ENCODE measurements at regions not wholly inside any gene's neighbourhood (a gene's known extent, or its start where the extent isn't known, plus 50 kb on each side); places are given as distances from the start of the nearest gene placed in this dataset.
A peak's percentile ranks its signal among the peaks of the same experiment; 100 is the strongest.

- no peak overlapping the region for H2AFZ ChIP-seq (ENCODE audit: low read length)
- H2AK5ac ChIP-seq (ENCODE audit: insufficient read length, low read length), result no peak overlapping the region
- no peaks in the 10 kb centered on the region for H3K9me3 ChIP-seq (ENCODE audit: control insufficient read depth, low read depth, low read length)
- H3K4ac ChIP-seq (ENCODE audit: low read depth, low read length), result no peak overlapping the region
- H3T11ph ChIP-seq (ENCODE audit: low read length), result no peak overlapping the region
- H3K27ac Mint-ChIP-seq, result 0 out of 7 replicates have a peak overlapping the region, but pooled peaks of 1 of the 3 experiments have one; percentile 37
- H3K14ac ChIP-seq (ENCODE audit: insufficient read depth, low read length), result no peak overlapping the region
- H3K79me2 ChIP-seq (ENCODE audit: insufficient read depth, low read length), result no peaks in the 10 kb centered on the region
- no peaks in the 10 kb centered on the region for H3K23me2 ChIP-seq (ENCODE audit: insufficient read length, low read depth, low read length, poor library complexity, severe bottlenecking)
- H3K18ac ChIP-seq (ENCODE audit: insufficient read length, low read depth, low read length), result no peak overlapping the region
- H3K27ac ChIP-seq (ENCODE audit: insufficient read length, low read depth, low read length), result no peak overlapping the region
- no peaks in the 10 kb centered on the region for H3K4me1 Mint-ChIP-seq
- no peak overlapping the region for H2BK12ac ChIP-seq (ENCODE audit: insufficient read length, low read depth, low read length)
- H3K9me3 Mint-ChIP-seq, result no peaks in the 10 kb centered on the region
- H4K5ac ChIP-seq (ENCODE audit: insufficient read length, low read depth, low read length), result no peak overlapping the region
- no peaks in the 10 kb centered on the region for H4K20me1 ChIP-seq (ENCODE audit: control insufficient read depth, insufficient read depth, insufficient read length)
- H2BK120ac ChIP-seq (ENCODE audit: low read depth, low read length, poor library complexity, severe bottlenecking), result no peak overlapping the region
- DNase-seq, result no peak
- no peak overlapping the region for H3K4me3 Mint-ChIP-seq
- H2BK15ac ChIP-seq (ENCODE audit: low read depth, low read length), result no peak overlapping the region
- H3K27me3 Mint-ChIP-seq (ENCODE audit: low read depth), result no peaks in the 10 kb centered on the region
- no peak overlapping the region for H4K8ac ChIP-seq (replicated peaks; ENCODE audit: insufficient read length, low read depth, low read length)
- H3K4me2 ChIP-seq (ENCODE audit: insufficient read depth, insufficient read length, low read length), result no peak overlapping the region
- H2BK20ac ChIP-seq (ENCODE audit: low read depth, low read length, poor library complexity, severe bottlenecking), result no peak overlapping the region
- no peak overlapping the region for H4K91ac ChIP-seq (ENCODE audit: insufficient read length, low read depth, low read length)
- H3K27me3 ChIP-seq (ENCODE audit: insufficient read depth, low read length), result no peaks in the 10 kb centered on the region
- no CpG with 5 or more reads among the region's 5 CpGs for WGBS (ENCODE audit: extremely low coverage, insufficient read length, low lambda C conversion rate)
- no peaks in the 10 kb centered on the region; a peak in 1 of 7 replicates for H3K36me3 Mint-ChIP-seq (ENCODE audit: insufficient read depth in 1 of 3, low read depth in 3 of 3)
- no peak overlapping the region for H3K9ac ChIP-seq (ENCODE audit: extremely low read depth, insufficient read length, low read length)
- no peak overlapping the region for H3K23ac ChIP-seq (ENCODE audit: insufficient read length, low read depth, low read length)
- H2BK5ac ChIP-seq (ENCODE audit: insufficient read length, low read length), result no peak overlapping the region
- no peaks in the 10 kb centered on the region for H3K4me1 ChIP-seq (ENCODE audit: insufficient read depth, low read length)
- no peaks in the 10 kb centered on the region for H3K79me1 ChIP-seq (ENCODE audit: insufficient read depth, low read depth, low read length, poor library complexity, severe bottlenecking)
- H3K56ac ChIP-seq (ENCODE audit: insufficient read length, low read depth, low read length), result no peak overlapping the region
- TF ChIP-seq, protein P1, sequence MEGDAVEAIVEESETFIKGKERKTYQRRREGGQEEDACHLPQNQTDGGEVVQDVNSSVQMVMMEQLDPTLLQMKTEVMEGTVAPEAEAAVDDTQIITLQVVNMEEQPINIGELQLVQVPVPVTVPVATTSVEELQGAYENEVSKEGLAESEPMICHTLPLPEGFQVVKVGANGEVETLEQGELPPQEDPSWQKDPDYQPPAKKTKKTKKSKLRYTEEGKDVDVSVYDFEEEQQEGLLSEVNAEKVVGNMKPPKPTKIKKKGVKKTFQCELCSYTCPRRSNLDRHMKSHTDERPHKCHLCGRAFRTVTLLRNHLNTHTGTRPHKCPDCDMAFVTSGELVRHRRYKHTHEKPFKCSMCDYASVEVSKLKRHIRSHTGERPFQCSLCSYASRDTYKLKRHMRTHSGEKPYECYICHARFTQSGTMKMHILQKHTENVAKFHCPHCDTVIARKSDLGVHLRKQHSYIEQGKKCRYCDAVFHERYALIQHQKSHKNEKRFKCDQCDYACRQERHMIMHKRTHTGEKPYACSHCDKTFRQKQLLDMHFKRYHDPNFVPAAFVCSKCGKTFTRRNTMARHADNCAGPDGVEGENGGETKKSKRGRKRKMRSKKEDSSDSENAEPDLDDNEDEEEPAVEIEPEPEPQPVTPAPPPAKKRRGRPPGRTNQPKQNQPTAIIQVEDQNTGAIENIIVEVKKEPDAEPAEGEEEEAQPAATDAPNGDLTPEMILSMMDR (conservative IDR thresholded peaks at IDR 0.05), result no peak
These were observed 72.6 kb upstream of the ARGLU1 start for GRCh38 chr13:106640515-106640914.

Measured in H9 (cell line).